GM12878 (cell line): ENCODE measurements at regions not wholly inside any gene's neighbourhood (a gene's known extent, or its start where the extent isn't known, plus 50 kb on each side); places are given as distances from the start of the nearest gene placed in this dataset.

Experiments
- ATAC-seq: fragments of 200-7000 bp; cut with Tn5 transposase; 3 replicates; pipeline ENCODE4 v1.9.1; 2020; ENCODE audit warnings: mild to moderate bottlenecking, moderate library complexity
- BruUV-seq: library from RNA; stranded (reverse); fragments of 400-500 nt; replicated peaks from 2 replicates; lab custom pipeline; 2021; lab: Mats Ljungman, UMichigan
- CTCF ChIA-PET: fragments of 300-600 bp; sonication (Branson Sonifier 250); formaldehyde crosslinking; extraction: SDS; loops from one replicate; lab custom pipeline; 2021; ENCODE audit warnings: inconsistent platforms; lab: Yijun Ruan, JAX
- POLR2A ChIA-PET: fragments of 350-600 bp; formaldehyde crosslinking; extraction: SDS; loops from one replicate; lab custom pipeline; 2021; ENCODE audit warnings: inconsistent platforms; lab: Charles Lee
- RAD21 ChIA-PET: fragments of 300-600 bp; sonication (Branson Sonifier 250); formaldehyde crosslinking; loops from one replicate; lab custom pipeline; 2023; ENCODE audit warnings: antibody characterized with exemption; ENCODE audit not compliant: unreplicated experiment; lab: Charles Lee
- SMC1A ChIA-PET: fragments of 300-600 bp; sonication (Branson Sonifier 250); formaldehyde crosslinking; loops from one replicate; lab custom pipeline; 2023; ENCODE audit not compliant: unreplicated experiment, uncharacterized antibody; lab: Charles Lee
- DNase-seq: peaks from one replicate; pipeline ENCODE4 v3.0.0-alpha.2; 2011; ENCODE audit warnings: low read depth, low spot score
- FAIRE-seq: peaks from 3 replicates; lab custom pipeline; 2011; peaks lifted over from hg19 to GRCh38; lab: Jason Lieb, UNC
- H2AFZ ChIP-seq: 2 replicates; pipeline ENCODE4 v1.6.0; 2011; ENCODE audit warnings: low read depth, low read length, control low read depth; ENCODE audit not compliant: control insufficient read depth
- H3K27ac ChIP-seq: 2 replicates; pipeline ENCODE4 v1.5.1; 2011; ENCODE audit warnings: control low read depth; ENCODE audit not compliant: control insufficient read depth, insufficient read depth
- H3K27me3 ChIP-seq, 2 experiments: replicated peaks in 1 of 2; 2 replicates each; pipeline versions ENCODE4 v1.6.0 to v1.6.1; 2011; ENCODE audit warnings: low read length in 1 of 2; ENCODE audit not compliant: control insufficient read depth in 2 of 2, insufficient read depth in 2 of 2
- H3K36me3 ChIP-seq, 2 experiments: 2 replicates each; pipeline ENCODE4 v1.5.1; 2011; ENCODE audit warnings: low read length in 1 of 2; ENCODE audit not compliant: control insufficient read depth in 2 of 2, insufficient read depth in 2 of 2
- H3K4me1 ChIP-seq: 2 replicates; pipeline ENCODE4 v1.6.1; 2011; ENCODE audit warnings: mild to moderate bottlenecking, low read length, moderate library complexity, mixed read lengths; ENCODE audit not compliant: control insufficient read depth, insufficient read depth
- H3K4me2 ChIP-seq: 2 replicates; pipeline ENCODE4 v1.6.0; 2011; ENCODE audit warnings: control low read depth; ENCODE audit not compliant: control insufficient read depth, insufficient read depth
- H3K4me3 ChIP-seq: fragments of 200-600 bp; sonication (generic); 2 replicates; pipeline ENCODE4 v1.5.1; 2016
- H3K79me2 ChIP-seq: 2 replicates; pipeline ENCODE4 v1.6.0; 2011; ENCODE audit warnings: low read length; ENCODE audit not compliant: control insufficient read depth, insufficient read depth
- H3K9ac ChIP-seq: 2 replicates; pipeline ENCODE4 v1.8.0; 2011; ENCODE audit warnings: low read length, control low read depth, mixed read lengths; ENCODE audit not compliant: control insufficient read depth, insufficient read depth
- H3K9me3 ChIP-seq: replicated peaks from 3 replicates; pipeline ENCODE4 v1.5.1; 2011; ENCODE audit warnings: mild to moderate bottlenecking, low read length; ENCODE audit not compliant: control insufficient read depth, insufficient read depth
- H4K20me1 ChIP-seq: 2 replicates; pipeline ENCODE4 v1.6.0; 2011; ENCODE audit not compliant: control insufficient read depth, insufficient read depth
- CBFB ChIP-seq: IDR thresholded peaks from 2 replicates; pipeline ENCODE4 v1.6.1; 2016; ENCODE audit warnings: antibody characterized with exemption, low read depth
- PML ChIP-seq: IDR thresholded peaks from 2 replicates; pipeline ENCODE4 v1.6.1; 2012; ENCODE audit warnings: low read length, inconsistent platforms
- RB1 ChIP-seq: fragments of 450-650 bp; formaldehyde crosslinking; IDR thresholded peaks from 2 replicates; pipeline ENCODE4 v1.6.1; 2017; ENCODE audit warnings: mild to moderate bottlenecking, borderline replicate concordance
- RUNX3 ChIP-seq: IDR thresholded peaks from 2 replicates; pipeline ENCODE4 v1.6.1; 2012; ENCODE audit warnings: low read length, inconsistent platforms
- SIX5 ChIP-seq: IDR thresholded peaks from 2 replicates; pipeline ENCODE4 v1.6.1; 2011; ENCODE audit warnings: mild to moderate bottlenecking, low read depth, low read length, moderate library complexity; ENCODE audit not compliant: severe bottlenecking
- ZBED1 ChIP-seq: IDR thresholded peaks from 2 replicates; pipeline ENCODE4 v1.6.1; 2016; ENCODE audit warnings: borderline replicate concordance
- WGBS: methylation state at CpG from one replicate; pipeline ENCODE4 v1.1.6; 2016; ENCODE audit warnings: low lambda C conversion rate; ENCODE audit not compliant: insufficient replicate concordance, insufficient coverage; ENCODE audit errors: missing lambda C conversion rate; 5-methylcytosine and 5-hydroxymethylcytosine counted together
- in situ Hi-C: fragments of 300-500 bp; cut with MboI; formaldehyde crosslinking; loops from 9 replicates; pipeline ENCODE4 v1.14.3; 2018; ENCODE audit warnings: mixed read lengths
- intact Hi-C: fragments of 100-400 bp; cut with micrococcal nuclease; formaldehyde crosslinking; loops from one replicate; pipeline ENCODE4 v1.14.2; 2022; ENCODE audit not compliant: unreplicated experiment
- TF ChIP-seq, protein P1 (sequence below): IDR thresholded peaks from 2 replicates; pipeline ENCODE4 v1.6.1; 2012; ENCODE audit warnings: low read depth, low read length, improper control_type of control experiment
- TF ChIP-seq, protein P2 (sequence below): fragments of 150-350 bp; IDR thresholded peaks from 2 replicates; pipeline ENCODE4 v1.6.1; 2014; ENCODE audit warnings: mild to moderate bottlenecking, low read depth, low read length

- TF ChIP-seq PML = no peak
- SMC1A ChIA-PET = no interaction called here
- no peak overlapping the region for H3K27ac ChIP-seq
- ATAC-seq = no peak
- H3K4me3 ChIP-seq = no peak overlapping the region
- POLR2A ChIA-PET = no interaction called here
- no peaks in the 10 kb centered on the region for H3K27me3 ChIP-seq
- H3K79me2 ChIP-seq = no peaks in the 10 kb centered on the region
- no peak overlapping the region for H2AFZ ChIP-seq
- H4K20me1 ChIP-seq = no peaks in the 10 kb centered on the region
- BruUV-seq = no TSS peak
- H3K4me1 ChIP-seq = no peaks in the 10 kb centered on the region
- 6% methylated on average over 1 of the region's 1 CpG for WGBS
- no peak for DNase-seq
- in situ Hi-C loops = no loop called here
- RAD21 ChIA-PET = no interaction called here
- intact Hi-C loops = no loop called here
- H3K4me2 ChIP-seq = no peak overlapping the region
- no peak for FAIRE-seq
- no peaks in the 10 kb centered on the region for H3K36me3 ChIP-seq
- H3K9me3 ChIP-seq = no peaks in the 10 kb centered on the region
- no peak overlapping the region for H3K9ac ChIP-seq
- CTCF ChIA-PET = no interaction called here
Observed at GRCh38 chr18:68086481-68086880, 570.0 kb upstream of the DSEL start.

- BruUV-seq = no TSS peak
- Histone ChIP-seq H3K27me3 (no peaks in the 10 kb centered on the region), H3K36me3 (no peaks in the 10 kb centered on the region), H3K4me3 (no peak overlapping the region), H3K4me2 (no peak overlapping the region), H3K4me1 (no peaks in the 10 kb centered on the region), H2AFZ (no peak overlapping the region), H3K27ac (no peak overlapping the region), H3K9me3 (no peaks in the 10 kb centered on the region), H3K79me2 (no peaks in the 10 kb centered on the region), H4K20me1 (no peaks in the 10 kb centered on the region), H3K9ac (no peak overlapping the region)
- TF ChIP-seq RUNX3 (no peak), CBFB (no peak), SIX5 (no peak), ZBED1 (no peak), RB1 (no peak)
- TF ChIP-seq, protein P1, sequence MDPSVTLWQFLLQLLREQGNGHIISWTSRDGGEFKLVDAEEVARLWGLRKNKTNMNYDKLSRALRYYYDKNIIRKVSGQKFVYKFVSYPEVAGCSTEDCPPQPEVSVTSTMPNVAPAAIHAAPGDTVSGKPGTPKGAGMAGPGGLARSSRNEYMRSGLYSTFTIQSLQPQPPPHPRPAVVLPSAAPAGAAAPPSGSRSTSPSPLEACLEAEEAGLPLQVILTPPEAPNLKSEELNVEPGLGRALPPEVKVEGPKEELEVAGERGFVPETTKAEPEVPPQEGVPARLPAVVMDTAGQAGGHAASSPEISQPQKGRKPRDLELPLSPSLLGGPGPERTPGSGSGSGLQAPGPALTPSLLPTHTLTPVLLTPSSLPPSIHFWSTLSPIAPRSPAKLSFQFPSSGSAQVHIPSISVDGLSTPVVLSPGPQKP = no peak
- TF ChIP-seq, protein P2, sequence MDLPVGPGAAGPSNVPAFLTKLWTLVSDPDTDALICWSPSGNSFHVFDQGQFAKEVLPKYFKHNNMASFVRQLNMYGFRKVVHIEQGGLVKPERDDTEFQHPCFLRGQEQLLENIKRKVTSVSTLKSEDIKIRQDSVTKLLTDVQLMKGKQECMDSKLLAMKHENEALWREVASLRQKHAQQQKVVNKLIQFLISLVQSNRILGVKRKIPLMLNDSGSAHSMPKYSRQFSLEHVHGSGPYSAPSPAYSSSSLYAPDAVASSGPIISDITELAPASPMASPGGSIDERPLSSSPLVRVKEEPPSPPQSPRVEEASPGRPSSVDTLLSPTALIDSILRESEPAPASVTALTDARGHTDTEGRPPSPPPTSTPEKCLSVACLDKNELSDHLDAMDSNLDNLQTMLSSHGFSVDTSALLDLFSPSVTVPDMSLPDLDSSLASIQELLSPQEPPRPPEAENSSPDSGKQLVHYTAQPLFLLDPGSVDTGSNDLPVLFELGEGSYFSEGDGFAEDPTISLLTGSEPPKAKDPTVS = no peak
- intact Hi-C loops (no loop called here), in situ Hi-C loops (no loop called here)
- WGBS = 0% methylated on average over 1 of the region's 2 CpGs
- DNase-seq (no peak), FAIRE-seq (no peak), ATAC-seq (no peak)
- SMC1A ChIA-PET = no interaction called here
- CTCF ChIA-PET = interaction anchor here (1.8 kb wide), 1 partner anchor 10 kb away, joined by 4 read pairs; no protein-coding TSS in a partner anchor
- RAD21 ChIA-PET = no interaction called here
- POLR2A ChIA-PET = no interaction called here
Observed at GRCh38 chr18:68085251-68085650, 568.7 kb upstream of the DSEL start.
